ENCODE measurements at regions not wholly inside any gene's neighbourhood (a gene's known extent, or its start where the extent isn't known, plus 50 kb on each side); places are given as distances from the start of the nearest gene placed in this dataset.
"Not testable (repeated sequence)": the region's sequence is repeated elsewhere in the genome, so short reads cannot be mapped to it uniquely, and the experiment has no call there.

DNA sequence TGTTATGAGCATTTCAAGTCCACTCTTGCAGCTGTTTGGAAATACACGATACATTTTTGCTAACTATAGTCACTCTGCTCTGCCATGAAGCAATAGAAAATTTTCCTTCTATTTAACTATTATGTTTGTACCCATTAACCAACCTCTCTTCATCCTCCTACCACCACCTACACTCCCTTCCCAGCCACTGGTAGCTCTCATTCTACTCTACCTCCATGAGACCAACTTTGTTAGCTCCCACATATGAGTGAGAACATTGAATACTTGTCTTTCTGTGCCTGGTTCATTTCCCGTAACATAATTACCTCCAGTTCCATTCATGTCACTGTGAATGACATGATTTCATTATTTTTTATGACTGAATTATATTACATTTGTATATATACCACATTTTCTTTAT, 505.9 kb upstream of the CCNG1 start:
- no peaks in the 10 kb centered on the region for H3K27me3 Mint-ChIP-seq
- no peak for DNase-seq
- H3K36me3 Mint-ChIP-seq: no peaks in the 10 kb centered on the region
- no peaks in the 10 kb centered on the region for H3K4me1 Mint-ChIP-seq
- H3K27ac Mint-ChIP-seq: no peak overlapping the region
- no peak overlapping the region for H3K4me3 Mint-ChIP-seq
- peaks cover 15% of the 10 kb centered on the region for H3K9me3 Mint-ChIP-seq

DNA sequence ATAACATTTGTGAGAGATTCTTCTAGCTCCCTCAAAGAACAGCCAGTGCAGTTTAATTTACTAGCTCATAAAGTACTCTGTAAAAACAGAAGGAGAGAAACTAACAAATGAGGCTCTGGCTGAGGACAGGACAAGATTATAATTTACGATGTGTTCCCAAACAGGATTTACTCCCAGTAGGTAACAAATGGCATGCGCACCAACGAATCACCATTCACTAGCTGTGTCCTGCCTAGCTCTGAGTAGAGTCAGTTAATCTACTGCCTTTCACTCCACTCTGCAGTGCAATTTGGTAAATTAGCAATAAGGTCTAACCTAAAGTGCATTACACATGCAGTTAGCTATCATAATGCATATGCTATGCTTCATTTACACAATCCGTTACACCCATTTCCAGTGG, 497.4 kb upstream of the CCNG1 start:
- H3K4me1 Mint-ChIP-seq: no peaks in the 10 kb centered on the region
- no peak for DNase-seq
- no peak overlapping the region for H3K4me3 Mint-ChIP-seq
- no peaks in the 10 kb centered on the region for H3K27me3 Mint-ChIP-seq
- no peaks in the 10 kb centered on the region for H3K36me3 Mint-ChIP-seq
- H3K9me3 Mint-ChIP-seq: peaks cover 3% of the 10 kb centered on the region
- H3K27ac Mint-ChIP-seq: no peak overlapping the region

DNA sequence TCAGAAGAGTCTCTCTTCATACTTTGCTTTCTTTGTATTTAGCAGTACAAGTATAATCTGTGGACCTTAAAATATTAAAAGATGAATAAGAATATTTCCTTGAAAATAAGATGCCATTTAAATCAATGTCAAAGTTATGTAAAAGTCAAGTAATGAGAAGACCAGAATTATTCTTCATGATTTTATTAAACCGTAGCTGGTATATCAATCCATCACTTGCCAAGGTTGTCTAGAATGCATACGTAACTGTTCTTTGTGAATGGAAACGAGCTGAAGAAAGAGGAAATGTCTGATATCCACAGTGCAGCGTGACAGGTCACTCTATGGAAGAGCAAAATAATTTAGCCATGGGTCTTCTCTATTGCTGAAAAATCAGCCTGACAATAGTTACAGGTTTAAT, 488.7 kb upstream of the CCNG1 start:
- H3K27me3 Mint-ChIP-seq: no peaks in the 10 kb centered on the region
- no peak overlapping the region for H3K4me3 Mint-ChIP-seq
- no peaks in the 10 kb centered on the region for H3K4me1 Mint-ChIP-seq
- no peak for DNase-seq
- peaks cover 3% of the 10 kb centered on the region for H3K9me3 Mint-ChIP-seq
- no peak overlapping the region for H3K27ac Mint-ChIP-seq
- H3K36me3 Mint-ChIP-seq: no peaks in the 10 kb centered on the region

DNA sequence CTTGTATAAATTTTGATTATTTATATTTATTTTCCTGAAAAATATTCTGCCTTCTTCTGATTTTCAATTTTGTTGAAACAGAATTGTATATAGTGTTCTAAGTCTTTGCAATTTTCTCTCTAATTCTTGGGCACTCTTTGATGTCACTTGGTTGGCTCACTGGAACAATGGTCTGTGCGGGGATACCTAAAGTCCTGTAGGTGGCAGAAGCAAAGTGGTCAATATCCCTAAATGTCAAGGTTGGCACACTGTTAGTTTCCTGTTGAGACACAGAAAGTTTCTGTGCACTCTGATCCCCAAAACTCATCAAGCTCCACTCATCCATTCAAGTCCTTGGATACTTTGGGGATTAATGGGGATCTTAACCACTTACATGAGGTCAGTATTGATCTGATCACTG, 480.8 kb upstream of the CCNG1 start:
- Mint-ChIP-seq H3K27ac (no peak overlapping the region), H3K36me3 (no peaks in the 10 kb centered on the region), H3K27me3 (no peaks in the 10 kb centered on the region), H3K9me3 (peaks cover 4% of the 10 kb centered on the region), H3K4me1 (no peaks in the 10 kb centered on the region), H3K4me3 (no peak overlapping the region)
- DNase-seq: no peak

DNA sequence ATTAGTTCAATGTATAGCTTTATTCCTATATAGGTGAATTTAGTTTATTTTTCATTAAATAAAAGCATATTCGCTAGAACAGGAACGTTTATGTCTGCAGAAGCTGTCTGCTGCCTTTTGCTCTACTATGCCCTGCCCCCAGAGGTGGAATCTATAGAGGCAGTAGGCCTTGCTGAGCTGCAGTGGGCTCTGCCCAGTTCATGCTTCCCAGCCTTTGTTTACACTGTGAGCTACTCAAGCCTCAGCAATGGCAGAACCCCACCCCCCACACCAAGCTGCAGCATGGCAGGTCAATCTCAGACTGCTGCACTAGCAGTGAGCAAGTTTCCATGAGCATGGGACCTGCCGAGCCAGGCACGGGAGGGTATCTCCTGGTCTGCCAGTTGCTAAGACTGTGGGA, 473.3 kb upstream of the CCNG1 start:
- H3K4me1 Mint-ChIP-seq, H3K27ac Mint-ChIP-seq, H3K4me3 Mint-ChIP-seq, DNase-seq, H3K36me3 Mint-ChIP-seq, H3K27me3 Mint-ChIP-seq: not testable (repeated sequence)
- peaks cover 16% of the 10 kb centered on the region for H3K9me3 Mint-ChIP-seq

DNA sequence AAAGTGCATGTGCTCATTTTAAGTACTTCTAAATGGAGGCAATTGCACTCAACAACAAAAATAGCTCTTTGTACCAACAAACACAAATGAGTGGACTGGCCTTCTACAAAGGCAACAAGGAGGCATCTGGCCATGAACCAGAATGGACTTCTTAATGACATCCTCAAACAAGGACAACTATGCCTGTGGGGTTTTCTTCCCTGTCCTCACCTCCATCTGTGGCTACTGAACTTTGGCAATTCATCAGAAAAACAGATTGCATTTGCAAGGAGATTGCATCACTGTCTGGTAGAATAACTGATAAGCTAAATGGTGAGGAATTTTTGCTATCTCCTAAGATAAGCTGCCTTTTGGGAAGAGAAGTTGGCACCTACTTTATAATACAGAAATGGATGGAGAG, 447.3 kb upstream of the CCNG1 start:
- no peak overlapping the region for H3K27ac Mint-ChIP-seq
- no peaks in the 10 kb centered on the region for H3K9me3 Mint-ChIP-seq
- no peaks in the 10 kb centered on the region for H3K36me3 Mint-ChIP-seq
- DNase-seq: no peak
- no peaks in the 10 kb centered on the region for H3K4me1 Mint-ChIP-seq
- no peaks in the 10 kb centered on the region for H3K27me3 Mint-ChIP-seq
- no peak overlapping the region for H3K4me3 Mint-ChIP-seq

DNA sequence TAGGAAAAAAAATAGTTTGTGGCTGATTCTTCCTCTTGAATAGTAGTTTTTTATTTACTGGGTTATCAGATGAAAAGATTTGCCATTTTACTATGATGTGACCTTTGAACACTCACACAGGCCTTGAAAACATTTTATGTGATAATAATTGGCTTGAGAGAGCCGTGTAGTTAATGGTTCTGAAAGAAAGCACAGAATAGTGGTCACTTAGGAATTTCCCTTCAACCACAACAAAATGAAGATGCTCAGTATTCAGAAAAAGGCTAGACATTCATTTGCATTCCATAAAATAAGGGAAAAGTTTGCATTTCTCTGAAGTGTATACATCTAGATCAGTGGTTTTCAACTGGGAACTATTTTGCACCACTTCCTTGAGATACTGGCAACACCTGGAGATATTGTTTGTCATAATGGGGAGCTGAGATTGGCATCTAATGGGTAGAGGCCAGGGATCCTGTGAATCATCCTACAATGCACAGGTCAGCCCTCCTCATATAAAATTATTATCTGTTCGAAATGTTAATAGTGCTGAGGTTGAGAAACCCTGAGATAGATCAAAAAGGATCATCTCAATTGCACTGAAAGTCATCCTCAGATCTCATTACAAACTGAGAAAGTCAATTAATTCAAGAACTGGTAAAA, 446.4 kb upstream of the CCNG1 start:
- no peaks in the 10 kb centered on the region for H3K27me3 Mint-ChIP-seq
- no peak overlapping the region for H3K4me3 Mint-ChIP-seq
- no peak for DNase-seq
- no peak overlapping the region for H3K27ac Mint-ChIP-seq
- H3K36me3 Mint-ChIP-seq: no peaks in the 10 kb centered on the region
- H3K4me1 Mint-ChIP-seq: no peaks in the 10 kb centered on the region
- no peaks in the 10 kb centered on the region for H3K9me3 Mint-ChIP-seq

DNA sequence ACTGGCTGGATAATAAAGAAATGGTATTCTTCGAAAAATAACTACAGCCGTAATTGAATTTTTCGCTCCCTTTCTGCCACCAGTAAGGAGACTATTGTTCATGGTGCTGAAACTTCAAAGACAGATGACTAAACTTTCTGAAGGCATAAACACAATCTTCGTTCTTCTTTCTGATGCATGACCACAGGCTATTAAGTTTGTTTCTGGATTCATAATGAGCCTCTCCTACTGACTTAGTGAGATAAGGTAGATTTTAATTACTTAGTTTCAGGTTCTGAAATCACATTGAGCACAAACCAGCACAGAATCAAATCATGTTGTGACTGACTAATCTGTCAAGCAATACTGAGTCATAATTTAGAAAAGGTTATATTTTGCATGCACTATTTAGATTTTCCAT, 441.8 kb upstream of the CCNG1 start:
- Mint-ChIP-seq H3K36me3 (no peaks in the 10 kb centered on the region), H3K27me3 (no peaks in the 10 kb centered on the region), H3K27ac (no peak overlapping the region), H3K9me3 (peaks cover 1% of the 10 kb centered on the region), H3K4me1 (no peaks in the 10 kb centered on the region), H3K4me3 (no peak overlapping the region)
- DNase-seq: no peak

DNA sequence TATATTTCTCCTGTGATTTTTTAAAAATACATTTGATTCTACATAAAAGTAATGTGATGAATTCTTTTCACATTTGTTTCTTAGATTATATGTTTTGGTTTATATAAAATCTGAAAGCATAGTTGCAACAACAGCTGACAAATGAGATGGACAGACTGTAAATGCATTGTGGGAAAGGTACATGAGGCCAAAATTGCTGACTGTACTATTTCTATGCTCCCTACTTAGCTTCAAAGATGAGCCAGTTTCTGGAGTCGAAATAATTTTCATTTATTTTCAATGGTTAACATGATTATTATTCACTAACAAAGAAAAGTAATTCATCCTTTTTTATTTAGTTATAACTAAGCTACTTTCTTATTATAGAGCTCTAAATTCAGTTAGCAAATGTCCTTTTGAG, 441.3 kb upstream of the CCNG1 start:
- H3K27me3 Mint-ChIP-seq: no peaks in the 10 kb centered on the region
- no peak overlapping the region for H3K4me3 Mint-ChIP-seq
- no peak for DNase-seq
- H3K9me3 Mint-ChIP-seq: peaks cover 1% of the 10 kb centered on the region
- no peaks in the 10 kb centered on the region for H3K4me1 Mint-ChIP-seq
- no peaks in the 10 kb centered on the region for H3K36me3 Mint-ChIP-seq
- H3K27ac Mint-ChIP-seq: no peak overlapping the region

DNA sequence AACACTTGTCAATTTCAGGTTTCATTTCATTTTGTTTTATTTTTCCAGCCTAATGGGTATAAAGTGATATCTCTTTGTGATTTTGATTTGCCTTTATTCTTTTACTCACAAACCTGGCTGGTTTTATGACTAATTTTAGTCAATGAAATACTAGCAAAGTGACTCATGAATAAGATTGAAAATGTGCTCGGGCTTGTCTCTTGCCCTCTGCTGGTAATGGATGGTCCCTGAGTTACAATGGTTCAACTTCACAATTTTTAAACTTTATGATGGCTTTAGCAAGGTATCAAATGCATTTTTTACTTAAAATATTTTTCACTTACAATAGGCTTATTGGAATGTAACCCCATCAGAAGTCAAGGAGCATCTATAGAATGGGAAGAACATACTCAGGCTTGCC, 431.4 kb upstream of the CCNG1 start:
- Mint-ChIP-seq H3K27me3 (no peaks in the 10 kb centered on the region), H3K4me1 (no peaks in the 10 kb centered on the region), H3K36me3 (no peaks in the 10 kb centered on the region), H3K9me3 (peaks cover 5% of the 10 kb centered on the region), H3K27ac (no peak overlapping the region), H3K4me3 (no peak overlapping the region)
- no peak for DNase-seq

DNA sequence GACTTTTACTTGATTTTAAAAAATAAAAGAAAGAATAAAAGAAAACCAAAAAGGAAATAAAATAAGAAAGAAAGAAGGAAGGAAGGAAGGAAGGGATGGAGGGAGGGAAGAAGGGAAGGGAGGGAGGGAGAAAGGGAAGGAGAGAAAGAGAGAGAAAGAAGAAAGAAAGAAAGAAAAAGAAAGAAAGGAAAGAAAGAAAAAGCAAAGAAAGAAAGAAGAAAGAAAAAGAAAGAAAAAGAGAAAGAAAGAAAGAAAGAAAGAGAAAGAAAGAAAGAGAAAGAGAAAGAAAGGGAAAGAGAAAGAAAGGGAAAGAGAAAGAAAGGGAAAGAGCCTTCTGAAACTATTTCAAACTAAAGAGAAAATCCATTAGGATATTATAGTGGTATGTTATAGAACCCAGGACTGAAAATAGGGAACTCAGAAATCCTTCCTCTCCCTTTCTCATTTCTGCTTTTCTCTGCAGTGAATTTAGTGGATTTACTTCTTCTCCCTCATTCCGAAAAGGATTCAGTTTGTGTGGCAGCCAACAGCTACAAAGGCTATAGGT, 414.7 kb upstream of the CCNG1 start:
- Mint-ChIP-seq H3K4me3 (no peak overlapping the region), H3K36me3 (no peaks in the 10 kb centered on the region), H3K27ac (no peak overlapping the region), H3K4me1 (no peaks in the 10 kb centered on the region), H3K27me3 (no peaks in the 10 kb centered on the region), H3K9me3 (peaks cover 8% of the 10 kb centered on the region)
- DNase-seq: no peak

DNA sequence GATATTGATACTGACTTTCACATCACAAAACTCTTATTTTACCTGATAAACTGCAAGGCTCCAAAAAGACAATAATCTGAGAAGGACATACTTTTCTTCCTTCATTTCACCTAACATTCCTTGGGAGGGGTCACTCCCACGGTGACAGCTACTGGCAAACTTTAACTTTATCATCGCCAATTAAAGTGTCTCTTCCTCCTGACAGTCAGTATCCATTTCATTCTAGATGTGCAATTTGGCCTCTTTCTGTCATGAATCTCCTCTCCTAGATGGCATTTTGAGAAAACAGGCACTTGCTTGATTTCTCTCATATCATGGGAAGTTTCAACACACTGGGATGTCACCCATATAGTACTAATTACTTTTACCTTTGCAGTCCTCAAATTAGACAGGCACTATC, 413.5 kb upstream of the CCNG1 start:
- no peaks in the 10 kb centered on the region for H3K4me1 Mint-ChIP-seq
- H3K9me3 Mint-ChIP-seq: peaks cover 6% of the 10 kb centered on the region

DNA sequence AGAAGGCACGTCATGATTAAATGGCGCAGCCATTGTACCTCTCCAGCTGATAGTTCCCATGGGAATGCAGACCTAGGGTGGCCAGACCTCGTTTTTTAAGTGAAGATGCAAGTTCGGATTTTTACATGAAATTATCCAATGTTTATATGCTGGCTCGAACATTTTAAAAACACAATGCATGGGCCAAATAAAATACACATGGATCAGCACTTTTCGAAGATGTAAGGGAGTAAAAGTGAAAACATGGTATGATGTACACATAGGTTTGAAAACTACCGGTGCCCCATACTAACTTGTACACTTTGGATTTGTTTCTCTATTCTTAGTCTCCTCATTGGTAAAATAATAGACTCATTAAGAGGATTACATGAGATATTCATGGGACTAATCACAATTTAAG, 412.5 kb upstream of the CCNG1 start:
- H3K4me1 Mint-ChIP-seq: no peaks in the 10 kb centered on the region
- peaks cover 6% of the 10 kb centered on the region for H3K9me3 Mint-ChIP-seq

More for the DNA sequence above, 413.5 kb upstream of the CCNG1 start:
- Mint-ChIP-seq H3K27me3 (no peaks in the 10 kb centered on the region), H3K4me3 (no peak overlapping the region), H3K27ac (no peak overlapping the region), H3K36me3 (no peaks in the 10 kb centered on the region)
- DNase-seq: no peak

DNA sequence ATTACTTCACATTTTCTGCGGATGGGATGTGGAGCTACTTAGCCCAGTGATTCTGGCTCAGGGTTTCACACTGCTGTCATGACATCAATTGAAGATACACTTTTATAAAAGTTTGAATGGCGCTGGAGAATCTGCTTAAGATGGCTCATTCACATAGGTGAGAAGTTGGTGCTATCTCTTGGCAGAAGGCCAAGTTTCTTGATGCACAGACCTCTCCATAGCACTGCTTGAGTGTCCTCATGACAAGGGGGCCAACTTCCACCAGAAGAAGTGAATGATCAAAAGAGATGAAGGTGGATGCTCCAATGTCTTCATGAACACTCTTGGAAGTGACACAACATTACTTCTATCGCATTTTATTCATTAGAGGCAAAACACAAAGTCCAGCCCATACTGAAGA, 403.7 kb upstream of the CCNG1 start:
- Mint-ChIP-seq H3K36me3 (no peaks in the 10 kb centered on the region), H3K4me3 (no peak overlapping the region), H3K27ac (no peak overlapping the region), H3K4me1 (no peaks in the 10 kb centered on the region), H3K9me3 (peaks cover 3% of the 10 kb centered on the region), H3K27me3 (no peaks in the 10 kb centered on the region)
- no peak for DNase-seq

More for the DNA sequence above, 412.5 kb upstream of the CCNG1 start:
- no peak overlapping the region for H3K4me3 Mint-ChIP-seq
- no peaks in the 10 kb centered on the region for H3K27me3 Mint-ChIP-seq
- DNase-seq: no peak
- no peak overlapping the region for H3K27ac Mint-ChIP-seq
- no peaks in the 10 kb centered on the region for H3K36me3 Mint-ChIP-seq

DNA sequence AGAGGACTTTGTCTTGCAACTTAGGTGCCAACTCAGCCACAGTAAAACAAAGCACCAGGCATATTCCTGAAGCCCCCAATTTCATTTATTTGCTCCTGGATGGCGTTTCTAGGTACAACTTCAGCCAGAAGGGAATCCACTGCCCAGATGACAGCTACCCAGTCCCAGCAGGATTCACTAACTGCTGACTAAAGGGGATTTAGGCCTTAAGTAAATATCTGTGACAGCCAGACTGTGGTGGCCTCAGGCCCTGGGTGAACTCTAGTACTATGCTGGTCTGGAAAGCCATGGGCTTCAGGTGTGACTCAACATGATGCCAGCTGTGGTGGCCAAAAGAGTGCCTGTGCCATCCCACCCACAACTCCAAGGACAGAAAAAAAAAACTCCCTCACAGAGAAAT, 396.1 kb upstream of the CCNG1 start:
- Mint-ChIP-seq H3K4me3 (no peak overlapping the region), H3K36me3 (no peaks in the 10 kb centered on the region)
- DNase-seq: no peak

DNA sequence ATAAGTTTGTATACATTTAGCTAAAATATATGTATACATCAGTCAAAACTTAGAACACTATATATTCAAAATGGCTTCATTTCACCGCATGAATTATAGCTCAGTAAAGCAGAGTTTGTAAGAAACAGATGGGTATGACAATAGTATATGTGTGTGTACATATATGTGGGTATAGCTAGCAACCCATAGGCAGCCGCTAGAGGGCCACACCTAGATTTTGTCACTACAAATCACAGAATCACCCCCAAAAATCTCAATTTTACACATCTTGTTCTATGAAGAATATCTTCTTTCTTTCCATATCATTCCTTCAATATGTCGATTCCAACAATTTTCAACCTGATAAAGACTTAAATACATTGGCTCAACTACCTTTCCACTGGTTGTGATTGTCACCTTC, 357.8 kb upstream of the CCNG1 start:
- no peaks in the 10 kb centered on the region for H3K4me1 Mint-ChIP-seq
- H3K27me3 Mint-ChIP-seq: no peaks in the 10 kb centered on the region
- DNase-seq: no peak
- peaks cover 29% of the 10 kb centered on the region for H3K9me3 Mint-ChIP-seq
- no peaks in the 10 kb centered on the region for H3K36me3 Mint-ChIP-seq
- no peak overlapping the region for H3K4me3 Mint-ChIP-seq
- H3K27ac Mint-ChIP-seq: no peak overlapping the region

More for the DNA sequence above, 396.1 kb upstream of the CCNG1 start:
- peaks cover 14% of the 10 kb centered on the region for H3K9me3 Mint-ChIP-seq
- H3K4me1 Mint-ChIP-seq: no peaks in the 10 kb centered on the region
- H3K27me3 Mint-ChIP-seq: no peaks in the 10 kb centered on the region
- H3K27ac Mint-ChIP-seq: no peak overlapping the region

All from activated naive CD8-positive, alpha-beta T cell treated with anti-CD3 and anti-CD28 coated beads for 36 hours (primary cell).